HEK293 (cell line): ENCODE measurements at regions not wholly inside any gene's neighbourhood (a gene's known extent, or its start where the extent isn't known, plus 50 kb on each side); places are given as distances from the start of the nearest gene placed in this dataset.

ENCODE experiments used
- CTCF ChIA-PET: fragments of 350-600 bp; formaldehyde crosslinking; extraction: SDS; loops from one replicate; lab custom pipeline; 2021; ENCODE audit warnings: antibody characterized with exemption; lab: Yijun Ruan, JAX
- POLR2A ChIA-PET: fragments of 300-600 bp; formaldehyde crosslinking; extraction: SDS; loops from one replicate; lab custom pipeline; 2020; ENCODE audit warnings: antibody characterized with exemption, inconsistent platforms; lab: Yijun Ruan, JAX
- H3K27ac ChIP-seq: fragments of 200-500 bp; sonication (Bioruptor generic); 2 replicates; pipeline ENCODE4 v1.5.1; 2014; ENCODE audit warnings: low read depth, low read length, control low read depth, inconsistent platforms; ENCODE audit errors: extremely low read depth
- H3K36me3 ChIP-seq, 2 experiments: fragments of 200-500 bp in 1 of 2; sonication (Bioruptor generic) in 1 of 2; 1 replicate in 1 of 2; 2 replicates in 1 of 2; pipeline ENCODE4 v1.5.1; 2014 to 2017; ENCODE audit warnings: inconsistent platforms in 2 of 2, low read length in 2 of 2; ENCODE audit not compliant: control insufficient read depth in 2 of 2, insufficient read depth in 1 of 2
- H3K4me1 ChIP-seq: fragments of 200-500 bp; sonication (Bioruptor generic); 2 replicates; pipeline ENCODE4 v1.5.1; 2014; ENCODE audit warnings: mild to moderate bottlenecking, low read length, inconsistent platforms; ENCODE audit not compliant: control insufficient read depth, insufficient read depth
- H3K4me3 ChIP-seq: 2 replicates; pipeline ENCODE4 v1.5.1; 2011; ENCODE audit warnings: low read depth, mild to moderate bottlenecking, control low read depth, low read length, moderate library complexity
- H3K9me3 ChIP-seq: fragments of 200-500 bp; sonication (Bioruptor generic); 2 replicates; pipeline ENCODE4 v1.5.1; 2014; ENCODE audit warnings: low read depth, low read length, inconsistent platforms; ENCODE audit not compliant: control insufficient read depth, insufficient read depth
- FEZF1 ChIP-seq: fragments of 450-650 bp; formaldehyde crosslinking; IDR thresholded peaks from 2 replicates; pipeline ENCODE4 v1.5.1; 2016; ENCODE audit warnings: missing biosample characterization, missing genetic modification characterization
- KLF10 ChIP-seq: fragments of 450-650 bp; IDR thresholded peaks from 2 replicates; pipeline ENCODE4 v1.5.1; 2018; ENCODE audit warnings: missing biosample characterization, mild to moderate bottlenecking, missing genetic modification characterization
- KLF17 ChIP-seq: fragments of 450-650 bp; formaldehyde crosslinking; IDR thresholded peaks from 2 replicates; pipeline ENCODE4 v1.5.1; 2016; ENCODE audit warnings: missing biosample characterization, missing genetic modification characterization
- SCRT2 ChIP-seq: fragments of 450-650 bp; formaldehyde crosslinking; IDR thresholded peaks from 2 replicates; pipeline ENCODE4 v1.5.1; 2016; ENCODE audit warnings: missing biosample characterization, missing genetic modification characterization
- ZNF518A ChIP-seq: fragments of 450-650 bp; formaldehyde crosslinking; conservative IDR thresholded peaks from 2 replicates; pipeline ENCODE4 v1.5.1; 2016; ENCODE audit warnings: low read depth, missing biosample characterization, missing genetic modification characterization
- ZNF639 ChIP-seq: fragments of 450-650 bp; formaldehyde crosslinking; IDR thresholded peaks from 2 replicates; pipeline ENCODE4 v1.5.1; 2016; ENCODE audit warnings: missing biosample characterization, missing genetic modification characterization
- ZNF645 ChIP-seq: fragments of 450-650 bp; formaldehyde crosslinking; IDR thresholded peaks from 2 replicates; pipeline ENCODE4; 2016; ENCODE audit warnings: missing biosample characterization, missing genetic modification characterization
- ZNF776 ChIP-seq: fragments of 450-650 bp; formaldehyde crosslinking; IDR thresholded peaks from 2 replicates; pipeline ENCODE4 v1.5.0; 2017; ENCODE audit warnings: missing biosample characterization, missing genetic modification characterization, borderline replicate concordance

GRCh38 chr12:65764325-65764724 is 60.0 kb upstream of the HMGA2 start (continued):
- no peak for TF ChIP-seq ZNF518A (tag by site-specific recombination)
- TF ChIP-seq FEZF1 (tag by site-specific recombination): no peak

- no peak overlapping the region for H3K27ac ChIP-seq
- ChIA-PET POLR2A (no interaction called here), CTCF (interaction anchor here (0.7 kb wide), 1 partner anchor 11 kb away, joined by 3 read pairs; no protein-coding TSS in a partner anchor)
- H3K4me3 ChIP-seq: no peak overlapping the region
- TF ChIP-seq ZNF776 (tag by site-specific recombination) (no peak), KLF17 (no peak), SCRT2 (peak; percentile 44)
- no peaks in the 10 kb centered on the region for H3K9me3 ChIP-seq
- H3K36me3 ChIP-seq: no peaks in the 10 kb centered on the region
- H3K4me1 ChIP-seq: no peaks in the 10 kb centered on the region
Observed at GRCh38 chr12:65765436-65765813, 58.9 kb upstream of the HMGA2 start.

DNA sequence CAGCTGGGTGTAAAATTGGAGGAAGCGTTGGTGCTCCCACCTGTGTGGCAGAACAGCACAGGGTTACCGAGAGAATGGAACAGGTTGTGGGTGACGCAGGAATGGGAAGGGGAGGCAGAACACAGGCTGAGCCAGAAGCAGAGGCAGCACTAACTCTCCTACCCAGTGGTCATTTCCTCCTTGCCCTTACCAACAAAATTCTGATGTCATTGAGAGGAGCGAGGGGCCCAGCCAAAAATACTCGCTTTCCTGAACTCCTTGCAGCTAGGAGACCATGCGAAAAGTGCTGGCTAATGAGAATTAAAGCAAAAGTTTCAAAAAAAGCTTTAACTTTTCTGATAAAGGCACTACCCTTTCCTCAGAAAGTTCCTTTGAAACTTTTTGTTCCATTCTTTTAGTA is 54.4 kb upstream of the HMGA2 start:
- H3K9me3 ChIP-seq: no peaks in the 10 kb centered on the region
- ChIA-PET POLR2A (no interaction called here), CTCF (interaction anchor here (0.7 to 2.0 kb wide), 3 partner anchors 10 to 628 kb away, joined by 3 to 11 read pairs (median 3); no protein-coding TSS in a partner anchor)
- no peaks in the 10 kb centered on the region for H3K36me3 ChIP-seq
- TF ChIP-seq ZNF639 (tag by site-specific recombination) (no peak), ZNF645 (tag by site-specific recombination) (no peak), KLF10 (no peak)
- no peak overlapping the region for H3K4me3 ChIP-seq
- no peak overlapping the region for H3K27ac ChIP-seq
- no peaks in the 10 kb centered on the region for H3K4me1 ChIP-seq
